Ascending aorta (tissue), 2 donors: ENCODE measurements at regions not wholly inside any gene's neighbourhood (a gene's known extent, or its start where the extent isn't known, plus 50 kb on each side); places are given as distances from the start of the nearest gene placed in this dataset.

ENCODE experiments used
- DNase-seq, 2 donors: peaks; one replicate each; pipeline ENCODE4 v3.0.0-alpha.2; 2019; ENCODE audit warnings: low spot score in 2 of 2
- H3K27ac ChIP-seq, 2 donors: fragments of 200-600 bp; sonication (generic); one replicate each; pipeline ENCODE4 v1.5.1; 2016 to 2017; ENCODE audit warnings: mild to moderate bottlenecking in 1 of 2
- H3K27me3 ChIP-seq: fragments of 200-600 bp; sonication (generic); one replicate; pipeline ENCODE4 v1.5.1; 2017
- H3K36me3 ChIP-seq, 2 donors: fragments of 200-600 bp; sonication (generic); one replicate each; pipeline ENCODE4 v1.5.1; 2016
- H3K4me1 ChIP-seq, 2 donors: fragments of 200-600 bp; sonication (generic); one replicate each; pipeline ENCODE4 v1.5.1; 2016 to 2017; ENCODE audit warnings: mild to moderate bottlenecking in 1 of 2
- H3K4me3 ChIP-seq, 2 donors: fragments of 200-600 bp; sonication (generic); one replicate each; pipeline ENCODE4 v1.5.1; 2016 to 2017; ENCODE audit warnings: mild to moderate bottlenecking in 1 of 2
- H3K9me3 ChIP-seq, 2 donors: fragments of 200-600 bp; sonication (generic); one replicate each; pipeline ENCODE4 v1.5.1; 2016
- CTCF ChIP-seq, 3 experiments: fragments of 200-600 bp in 2 of 3; fragments of 450-650 bp in 1 of 3; sonication (generic) in 2 of 3; IDR thresholded peaks; one replicate each; pipeline ENCODE4 v1.5.1; 2016 to 2019; ENCODE audit warnings: antibody characterized with exemption in 3 of 3, mild to moderate bottlenecking in 1 of 3, moderate library complexity in 1 of 3
- intact Hi-C: fragments of 100-400 bp; cut with DNase I; formaldehyde crosslinking; loops from one replicate; pipeline ENCODE4 v1.15.1; 2023

DNA sequence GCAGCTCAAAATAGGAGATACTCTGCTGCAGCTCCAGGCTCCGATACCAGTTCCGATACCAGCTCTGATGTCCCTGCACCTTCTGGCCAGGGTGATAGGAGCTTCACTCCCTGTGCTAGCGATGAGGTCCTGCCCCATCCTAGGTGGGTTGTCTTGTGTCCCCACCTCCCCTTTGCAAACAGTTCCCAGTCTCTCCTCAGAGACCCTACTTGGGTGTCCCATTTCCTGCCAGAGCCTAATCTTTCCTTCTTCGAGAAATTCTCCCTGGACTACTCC, 62.7 kb upstream of the NANOS1 start:
- TF ChIP-seq CTCF (IDR thresholded peaks at IDR 0.05), result no peak
- Histone ChIP-seq H3K36me3 (no peaks in the 10 kb centered on the region), H3K9me3 (no peaks in the 10 kb centered on the region), H3K27ac (no peak overlapping the region), H3K27me3 (no peaks in the 10 kb centered on the region), H3K4me1 (no peaks in the 10 kb centered on the region), H3K4me3 (no peak overlapping the region)
- intact Hi-C loops, result no loop called here
- no peak for DNase-seq

DNA sequence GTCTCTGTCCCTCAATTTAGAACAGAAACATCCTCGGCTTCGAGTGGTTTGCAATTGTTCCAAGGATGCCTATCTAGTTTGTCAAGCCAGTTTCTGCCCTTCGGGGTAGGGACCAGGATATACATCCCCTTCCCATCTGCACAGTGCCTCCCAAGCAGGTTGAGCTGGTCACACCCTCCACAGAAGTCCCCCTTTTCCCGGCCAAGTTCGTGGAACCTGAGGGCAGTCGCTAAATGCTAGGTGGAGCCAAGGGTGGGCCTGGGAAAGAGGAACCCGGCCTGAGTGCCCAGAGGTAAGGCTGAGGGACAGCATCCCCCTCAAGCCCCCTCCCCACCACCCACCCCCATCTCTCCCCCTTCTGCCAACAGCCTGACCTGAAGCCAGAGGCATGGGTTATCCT, 62.4 kb upstream of the NANOS1 start:
- DNase-seq, result peak in 1 of 2 donors; percentile 28
- no peak for TF ChIP-seq CTCF (IDR thresholded peaks at IDR 0.05)
- H3K36me3 ChIP-seq, result no peaks in the 10 kb centered on the region
- intact Hi-C loops, result no loop called here
- no peak overlapping the region for H3K4me3 ChIP-seq
- no peaks in the 10 kb centered on the region for H3K9me3 ChIP-seq
- no peaks in the 10 kb centered on the region for H3K27me3 ChIP-seq
- H3K4me1 ChIP-seq, result no peaks in the 10 kb centered on the region
- no peak overlapping the region for H3K27ac ChIP-seq

DNA sequence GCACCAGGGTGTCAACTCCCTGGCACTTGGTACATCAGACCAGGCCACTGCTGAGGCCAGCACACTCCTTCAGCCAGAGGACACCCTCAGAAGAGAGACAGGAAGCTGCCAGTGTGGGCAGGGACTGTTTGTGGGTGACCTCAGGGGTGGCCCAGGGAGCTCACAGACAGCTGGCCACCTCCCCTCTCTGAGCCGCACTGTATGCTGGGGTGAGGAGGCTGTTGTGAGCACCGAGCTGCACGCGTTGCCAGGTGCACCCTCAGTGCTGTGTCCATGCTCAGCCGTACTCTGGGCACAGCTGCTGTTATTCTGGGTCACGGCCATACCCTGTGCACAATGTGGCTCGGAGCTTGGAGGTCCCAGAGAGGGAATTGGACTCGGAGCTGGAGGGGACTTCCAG, 61.5 kb upstream of the NANOS1 start:
- Histone ChIP-seq H3K4me1 (no peaks in the 10 kb centered on the region), H3K9me3 (no peaks in the 10 kb centered on the region), H3K36me3 (no peaks in the 10 kb centered on the region), H3K27ac (no peak overlapping the region), H3K27me3 (no peaks in the 10 kb centered on the region), H3K4me3 (no peak overlapping the region)
- TF ChIP-seq CTCF (IDR thresholded peaks at IDR 0.05), result no peak
- intact Hi-C loops, result no loop called here
- peak in 1 of 2 donors; percentile 30 for DNase-seq

DNA sequence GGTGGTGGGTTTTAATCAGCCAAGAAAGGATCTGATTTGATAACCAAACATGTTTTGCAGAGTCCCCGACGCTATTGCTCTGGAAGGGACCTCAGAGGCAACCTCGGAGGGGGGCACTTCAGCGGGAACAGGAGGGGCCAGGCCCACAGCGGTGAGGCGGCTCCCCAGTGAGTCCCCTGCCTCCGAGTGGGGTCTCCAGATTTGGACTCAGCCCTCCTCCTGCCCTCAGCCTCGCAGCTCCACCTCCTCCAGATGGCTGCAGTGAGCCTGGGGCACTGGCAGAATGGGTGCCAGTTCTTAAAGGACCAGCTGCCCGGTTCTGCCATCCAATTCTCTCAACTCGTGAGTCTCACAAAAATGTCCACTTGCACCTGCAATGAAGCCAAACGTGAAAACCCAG, 61.0 kb upstream of the NANOS1 start:
- Histone ChIP-seq H3K27ac (no peak overlapping the region), H3K36me3 (no peaks in the 10 kb centered on the region), H3K27me3 (no peaks in the 10 kb centered on the region), H3K4me1 (no peaks in the 10 kb centered on the region), H3K9me3 (no peaks in the 10 kb centered on the region), H3K4me3 (no peak overlapping the region)
- no peak for DNase-seq
- intact Hi-C loops, result no loop called here
- TF ChIP-seq CTCF (IDR thresholded peaks at IDR 0.05), result no peak

DNA sequence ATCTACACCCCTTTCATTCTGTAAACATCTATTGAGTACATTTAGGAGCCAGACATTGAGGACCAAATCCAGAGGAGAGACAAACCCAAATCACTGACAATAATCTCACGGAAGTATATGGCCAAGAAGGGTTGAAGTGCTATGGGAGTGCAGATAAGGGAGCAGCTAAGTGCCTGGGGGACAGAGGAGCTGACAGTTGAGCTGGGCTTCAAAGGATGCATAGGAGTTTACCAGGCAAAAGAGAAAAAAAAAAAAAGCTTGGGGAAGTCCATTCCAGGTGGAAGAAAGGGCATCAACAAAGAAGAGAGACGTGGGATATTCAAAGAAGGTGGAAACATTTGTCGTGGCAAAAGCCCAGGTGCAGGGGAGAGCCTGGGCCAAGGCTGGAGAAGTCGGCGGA, 60.5 kb upstream of the NANOS1 start:
- Histone ChIP-seq H3K9me3 (no peaks in the 10 kb centered on the region), H3K36me3 (no peaks in the 10 kb centered on the region), H3K4me3 (no peak overlapping the region), H3K27ac (no peak overlapping the region), H3K4me1 (no peaks in the 10 kb centered on the region), H3K27me3 (no peaks in the 10 kb centered on the region)
- intact Hi-C loops, result no loop called here
- DNase-seq, result no peak
- no peak for TF ChIP-seq CTCF (IDR thresholded peaks at IDR 0.05)

GRCh38 chr10:118970770-118971169, 58.7 kb upstream of the NANOS1 start:
- H3K4me3 ChIP-seq, result no peak overlapping the region
- H3K27ac ChIP-seq, result no peak overlapping the region
- H3K27me3 ChIP-seq, result no peaks in the 10 kb centered on the region
- TF ChIP-seq CTCF (IDR thresholded peaks at IDR 0.05), result no peak
- DNase-seq, result peak in 1 of 2 donors; percentile 56
- no peaks in the 10 kb centered on the region for H3K4me1 ChIP-seq
- H3K9me3 ChIP-seq, result no peaks in the 10 kb centered on the region
- H3K36me3 ChIP-seq, result no peaks in the 10 kb centered on the region
- intact Hi-C loops, result no loop called here
